H1 (cell line): ENCODE measurements at regions not wholly inside any gene's neighbourhood (a gene's known extent, or its start where the extent isn't known, plus 50 kb on each side); places are given as distances from the start of the nearest gene placed in this dataset.

Experiments
- CTCF ChIA-PET: fragments of 300-600 bp; sonication (Branson Sonifier 250); formaldehyde crosslinking; loops from one replicate; lab custom pipeline; 2021; ENCODE audit not compliant: partially characterized antibody; lab: Charles Lee
- POLR2A ChIA-PET: fragments of 300-600 bp; sonication (Branson Sonifier 250); formaldehyde crosslinking; loops from one replicate; lab custom pipeline; 2021; ENCODE audit warnings: inconsistent platforms; ENCODE audit not compliant: partially characterized antibody; lab: Charles Lee
- DNase-seq, 2 experiments: peaks; one replicate each; pipeline versions ENCODE4 v3.0.0 to v3.0.0-alpha.2; 2010 to 2022; ENCODE audit warnings: low spot score in 2 of 2, low read depth in 1 of 2, mixed read lengths in 1 of 2
- FAIRE-seq: peaks from 2 replicates; lab custom pipeline; 2011; peaks lifted over from hg19 to GRCh38; lab: Jason Lieb, UNC
- H2AFZ ChIP-seq: 2 replicates; pipeline ENCODE4 v1.8.1; 2012; ENCODE audit warnings: low read length, inconsistent platforms
- H2AK5ac ChIP-seq: 2 replicates; pipeline ENCODE4 v1.6.1; 2013; ENCODE audit warnings: low read depth, low read length
- H2BK120ac ChIP-seq: replicated peaks from 2 replicates; pipeline ENCODE3; 2013; ENCODE audit warnings: low read depth, low read length, inconsistent platforms
- H2BK12ac ChIP-seq: 2 replicates; pipeline ENCODE4 v1.6.1; 2013; ENCODE audit warnings: low read depth, low read length
- H2BK15ac ChIP-seq: 2 replicates; pipeline ENCODE4 v1.6.1; 2013; ENCODE audit warnings: low read length
- H2BK20ac ChIP-seq: 2 replicates; pipeline ENCODE4 v1.6.1; 2013; ENCODE audit warnings: low read length
- H2BK5ac ChIP-seq: 2 replicates; pipeline ENCODE4 v1.6.1; 2013; ENCODE audit warnings: low read depth, low read length
- H3K14ac ChIP-seq: 2 replicates; pipeline ENCODE4 v1.6.1; 2013; ENCODE audit warnings: inconsistent platforms; ENCODE audit not compliant: insufficient read length
- H3K18ac ChIP-seq: 2 replicates; pipeline ENCODE4 v1.6.1; 2013; ENCODE audit warnings: low read length; ENCODE audit errors: extremely low read depth
- H3K23ac ChIP-seq: 2 replicates; pipeline ENCODE4 v1.6.1; 2013; ENCODE audit warnings: inconsistent platforms; ENCODE audit not compliant: insufficient read length
- H3K23me2 ChIP-seq: 2 replicates; pipeline ENCODE4 v1.6.1; 2013; ENCODE audit warnings: low read depth, low read length
- H3K27ac ChIP-seq: 2 replicates; pipeline ENCODE4 v1.6.1; 2011; ENCODE audit warnings: low read depth, low read length, inconsistent platforms
- H3K27me3 ChIP-seq, 4 experiments: replicated peaks in 1 of 4; 1 replicate in 1 of 4; 2 replicates in 3 of 4; pipeline versions ENCODE4 v1.6.1 to v1.8.1; 2011 to 2013; ENCODE audit warnings: low read length in 3 of 4, mild to moderate bottlenecking in 3 of 4, inconsistent platforms in 2 of 4, mixed read lengths in 2 of 4, moderate library complexity in 1 of 4; ENCODE audit not compliant: control insufficient read depth in 3 of 4, insufficient read depth in 3 of 4; ENCODE audit errors: extremely low read depth in 1 of 4
- H3K36me3 ChIP-seq, 4 experiments: 2 replicates each; pipeline versions ENCODE4 v1.6.1 to v1.8.1; 2011 to 2013; ENCODE audit warnings: mild to moderate bottlenecking in 4 of 4, low read length in 3 of 4, moderate library complexity in 2 of 4, control low read depth in 1 of 4, inconsistent platforms in 1 of 4; ENCODE audit not compliant: insufficient read depth in 4 of 4, control insufficient read depth in 2 of 4
- H3K4ac ChIP-seq: replicated peaks from 2 replicates; pipeline ENCODE3; 2013; ENCODE audit warnings: low read length, low read depth, mixed read lengths, inconsistent platforms; ENCODE audit not compliant: insufficient read length
- H3K4me1 ChIP-seq, 4 experiments: replicated peaks in 1 of 4; 1 replicate in 1 of 4; 2 replicates in 3 of 4; pipeline versions ENCODE4 v1.6.1 to v1.8.1; 2011 to 2013; ENCODE audit warnings: low read length in 3 of 4, inconsistent platforms in 2 of 4, mixed read lengths in 1 of 4; ENCODE audit not compliant: insufficient read depth in 4 of 4, control insufficient read depth in 3 of 4
- H3K4me2 ChIP-seq, 2 experiments: 2 replicates each; pipeline versions ENCODE4 v1.6.1 to v1.8.1; 2011 to 2013; ENCODE audit warnings: low read depth in 2 of 2, low read length in 2 of 2, control low read depth in 1 of 2, inconsistent platforms in 1 of 2, mild to moderate bottlenecking in 1 of 2; ENCODE audit not compliant: insufficient read depth in 1 of 2
- H3K4me3 ChIP-seq, 4 experiments: fragments of 200-600, 300-600 bp in 1 of 4; sonication (generic), shearing (Covaris generic), sonication (Bioruptor Twin) in 1 of 4; 2 replicates each; pipeline versions ENCODE4 v1.5.1 to v1.8.1; 2011 to 2016; ENCODE audit warnings: low read length in 4 of 4, low read depth in 3 of 4, control low read depth in 2 of 4, inconsistent platforms in 2 of 4, mild to moderate bottlenecking in 2 of 4, mixed read lengths in 1 of 4, moderate library complexity in 1 of 4; ENCODE audit not compliant: insufficient read depth in 2 of 4; ENCODE audit errors: extremely low read depth in 1 of 4
- H3K56ac ChIP-seq: replicated peaks from 2 replicates; pipeline ENCODE3; 2013; ENCODE audit warnings: low read depth, mild to moderate bottlenecking, mixed read lengths, low read length, inconsistent platforms; ENCODE audit not compliant: insufficient read length
- H3K79me1 ChIP-seq: 2 replicates; pipeline ENCODE4 v1.6.1; 2013; ENCODE audit warnings: low read depth, low read length, control low read depth
- H3K79me2 ChIP-seq, 2 experiments: 2 replicates each; pipeline versions ENCODE4 v1.6.1 to v1.8.1; 2012 to 2013; ENCODE audit warnings: low read length in 2 of 2, mild to moderate bottlenecking in 2 of 2, inconsistent platforms in 1 of 2; ENCODE audit not compliant: insufficient read depth in 2 of 2, control insufficient read depth in 1 of 2
- H3K9ac ChIP-seq, 4 experiments: replicated peaks in 1 of 4; 1 replicate in 1 of 4; 2 replicates in 3 of 4; pipeline versions ENCODE4 v1.6.1 to v1.8.1; 2011 to 2013; ENCODE audit warnings: low read depth in 3 of 4, low read length in 3 of 4, control low read depth in 2 of 4, mild to moderate bottlenecking in 2 of 4, moderate library complexity in 2 of 4, inconsistent platforms in 1 of 4; ENCODE audit errors: extremely low read depth in 1 of 4
- H3K9me3 ChIP-seq, 2 experiments: 2 replicates each; pipeline versions ENCODE4 v1.6.1 to v1.8.1; 2012 to 2013; ENCODE audit warnings: mild to moderate bottlenecking in 2 of 2, moderate library complexity in 2 of 2, control low read depth in 1 of 2, inconsistent platforms in 1 of 2, low read depth in 1 of 2, low read length in 1 of 2, mixed read lengths in 1 of 2; ENCODE audit not compliant: insufficient read depth in 2 of 2
- H4K20me1 ChIP-seq, 2 experiments: replicated peaks in 1 of 2; 2 replicates each; pipeline versions ENCODE3 to v1.8.1; 2011 to 2013; ENCODE audit warnings: inconsistent platforms in 2 of 2, low read length in 2 of 2, mild to moderate bottlenecking in 1 of 2; ENCODE audit not compliant: insufficient read depth in 2 of 2, control insufficient read depth in 1 of 2
- H4K5ac ChIP-seq: 2 replicates; pipeline ENCODE4 v1.6.1; 2013; ENCODE audit warnings: low read length, low read depth, mixed read lengths, inconsistent platforms; ENCODE audit not compliant: insufficient read length
- H4K8ac ChIP-seq: 2 replicates; pipeline ENCODE4 v1.8.0; 2013; ENCODE audit warnings: mild to moderate bottlenecking, moderate library complexity, low read length, inconsistent platforms; ENCODE audit not compliant: insufficient read depth; ENCODE audit errors: extremely low read depth
- H4K91ac ChIP-seq: replicated peaks from 2 replicates; pipeline ENCODE3; 2013; ENCODE audit warnings: low read length, mixed read lengths, inconsistent platforms; ENCODE audit not compliant: insufficient read length
- BCL11A ChIP-seq, 2 experiments: IDR thresholded peaks; one replicate each; pipeline ENCODE4 v1.6.1; 2011; ENCODE audit warnings: low read depth in 2 of 2, low read length in 2 of 2, mild to moderate bottlenecking in 2 of 2
- CEBPB ChIP-seq: IDR thresholded peaks from 2 replicates; pipeline ENCODE4 v1.6.1; 2012; ENCODE audit warnings: low read depth, low read length
- CHD1 ChIP-seq: IDR thresholded peaks from 2 replicates; pipeline ENCODE4 v1.6.1; 2012; ENCODE audit warnings: low read depth, low read length, improper control_type of control experiment
- CHD2 ChIP-seq: IDR thresholded peaks from 2 replicates; pipeline ENCODE4 v1.6.1; 2012; ENCODE audit warnings: low read length, improper control_type of control experiment
- MAFK ChIP-seq: IDR thresholded peaks from 2 replicates; pipeline ENCODE4 v1.6.1; 2012; ENCODE audit warnings: low read depth, mild to moderate bottlenecking, improper control_type of control experiment, low read length
- POLR2A ChIP-seq, 2 experiments: IDR thresholded peaks; 1 replicate in 1 of 2; 2 replicates in 1 of 2; pipeline ENCODE4 v1.6.1; 2011; ENCODE audit warnings: low read depth in 2 of 2, low read length in 2 of 2, mild to moderate bottlenecking in 2 of 2; ENCODE audit errors: control extremely low read depth in 1 of 2
- RNF2 ChIP-seq: fragments of 200-900, 300-1000 bp; sonication (generic); IDR thresholded peaks from 2 replicates; pipeline ENCODE4 v1.7.1; 2016; ENCODE audit warnings: borderline replicate concordance, low read depth, mild to moderate bottlenecking, antibody characterized with exemption, low read length; ENCODE audit not compliant: poor library complexity, severe bottlenecking; ENCODE audit errors: missing control alignments
- SIN3A ChIP-seq, 2 experiments: IDR thresholded peaks in 1 of 2; conservative IDR thresholded peaks in 1 of 2; 2 replicates each; pipeline ENCODE4 v1.6.1; 2011 to 2012; ENCODE audit warnings: low read length in 2 of 2, improper control_type of control experiment in 1 of 2, low read depth in 1 of 2, mild to moderate bottlenecking in 1 of 2
- SP2 ChIP-seq: IDR thresholded peaks from 2 replicates; pipeline ENCODE4 v1.6.1; 2012; ENCODE audit warnings: mild to moderate bottlenecking, low read length, inconsistent platforms
- SRF ChIP-seq: IDR thresholded peaks from 2 replicates; pipeline ENCODE4 v1.6.1; 2011; ENCODE audit warnings: mild to moderate bottlenecking, low read depth, low read length, moderate library complexity
- SUZ12 ChIP-seq: fragments of 200-600 bp; sonication (generic); IDR thresholded peaks from 2 replicates; pipeline ENCODE4 v1.6.1; 2012; ENCODE audit warnings: mild to moderate bottlenecking, inconsistent platforms, low read length, moderate library complexity, mixed read lengths
- TEAD4 ChIP-seq: IDR thresholded peaks from 2 replicates; pipeline ENCODE4 v1.6.1; 2012; ENCODE audit warnings: low read depth, low read length, inconsistent platforms, mixed read lengths
- USF2 ChIP-seq: IDR thresholded peaks from 2 replicates; pipeline ENCODE4 v1.6.1; 2011; ENCODE audit warnings: low read length, improper control_type of control experiment
- YY1 ChIP-seq: IDR thresholded peaks from 2 replicates; pipeline ENCODE4 v1.6.1; 2011; ENCODE audit warnings: low read depth, mild to moderate bottlenecking, low read length
- ZNF274 ChIP-seq: IDR thresholded peaks from 2 replicates; pipeline ENCODE4 v1.7.0; 2012; ENCODE audit warnings: low read length, borderline replicate concordance; ENCODE audit errors: extremely low read depth
- WGBS, 2 experiments: shearing (Covaris generic) in 1 of 2; methylation state at CpG; one replicate each; pipeline versions ENCODE4 v1.1.6 to v1.1.7; 2013 to 2015; ENCODE audit warnings: low lambda C conversion rate in 2 of 2, mixed read lengths in 2 of 2, inconsistent platforms in 1 of 2, low coverage in 1 of 2, missing lambda C conversion rate in 1 of 2; ENCODE audit not compliant: insufficient replicate concordance in 2 of 2, insufficient coverage in 1 of 2, insufficient read length in 1 of 2; ENCODE audit errors: extremely low coverage in 1 of 2, missing lambda C conversion rate in 1 of 2; 5-methylcytosine and 5-hydroxymethylcytosine counted together

GRCh38 chr12:132424811-132425210, 65.1 kb upstream of the FBRSL1 start:
- no peak overlapping the region for H3K14ac ChIP-seq
- H3K18ac ChIP-seq = no peak overlapping the region
- no peak overlapping the region for H3K4me2 ChIP-seq
- H3K27me3 ChIP-seq = peaks cover 33 to 94% (median 80%) of the 10 kb centered on the region in 4 experiments
- no peaks in the 10 kb centered on the region for H3K79me2 ChIP-seq
- no peak for FAIRE-seq
- H3K36me3 ChIP-seq = no peaks in the 10 kb centered on the region
- 87% methylated on average over 4 of the region's 4 CpGs; no CpG with 5 or more reads in 1 of the 2 experiments for WGBS, 2 experiments
- no peak for DNase-seq
- no peak overlapping the region for H4K8ac ChIP-seq
- no peak overlapping the region for H2BK5ac ChIP-seq
- H4K5ac ChIP-seq = no peak overlapping the region
- no peak overlapping the region for H3K56ac ChIP-seq
- no peak overlapping the region for H3K4ac ChIP-seq
- no peak overlapping the region for H2BK15ac ChIP-seq
- H2AK5ac ChIP-seq = no peak overlapping the region
- H3K27ac ChIP-seq = no peak overlapping the region
- H3K9me3 ChIP-seq = peaks cover 14 to 34% of the 10 kb centered on the region in 2 experiments; a peak in 3 of 4 replicates
- H2BK20ac ChIP-seq = no peak overlapping the region
- no peaks in the 10 kb centered on the region for H3K23me2 ChIP-seq
- no peak overlapping the region for H3K23ac ChIP-seq
- H2AFZ ChIP-seq = no peak overlapping the region
- no peak overlapping the region for H2BK12ac ChIP-seq
- no peak overlapping the region for H4K91ac ChIP-seq
- no peaks in the 10 kb centered on the region for H3K79me1 ChIP-seq
- H4K20me1 ChIP-seq = peaks cover 0 to 3% of the 10 kb centered on the region in 2 experiments
- ChIA-PET CTCF (interaction anchor here (2.1 kb wide), 1 partner anchor 10 kb away, joined by 13 read pairs; no protein-coding TSS in a partner anchor), POLR2A (no interaction called here)
- no peak overlapping the region for H2BK120ac ChIP-seq
- H3K9ac ChIP-seq = no peak overlapping the region
- no peak overlapping the region for H3K4me3 ChIP-seq
- H3K4me1 ChIP-seq = peaks cover 0 to 13% (median 10%) of the 10 kb centered on the region in 4 experiments; a peak in 6 of 7 replicates
- TF ChIP-seq CEBPB = no peak
- TF ChIP-seq CHD2 = no peak
- no peak for TF ChIP-seq YY1
- TF ChIP-seq BCL11A (IDR thresholded peaks at IDR 0.05; ENCODE audit: low read depth in 2 of 2, low read length in 2 of 2) = no peak
- TF ChIP-seq SIN3A (conservative IDR thresholded peaks at IDR 0.05 in 1 of 2, IDR thresholded peaks at IDR 0.05 in 1 of 2; ENCODE audit: low read depth in 1 of 2, low read length in 2 of 2) = no peak
- no peak for TF ChIP-seq ZNF274
- TF ChIP-seq POLR2A (IDR thresholded peaks at IDR 0.05; ENCODE audit: control extremely low read depth in 1 of 2, low read depth in 2 of 2, low read length in 2 of 2) = no peak
- no peak for TF ChIP-seq SP2
- no peak for TF ChIP-seq SRF
- TF ChIP-seq TEAD4 = no peak
- TF ChIP-seq USF2 = no peak
- no peak for TF ChIP-seq CHD1
- no peak for TF ChIP-seq SUZ12
- TF ChIP-seq MAFK = no peak
- TF ChIP-seq RNF2 = no peak
